HCT116 (cell line): ENCODE measurements at regions not wholly inside any gene's neighbourhood (a gene's known extent, or its start where the extent isn't known, plus 50 kb on each side); places are given as distances from the start of the nearest gene placed in this dataset.

Source experiments
- ATAC-seq: fragments of 200-7000 bp; cut with Tn5 transposase; 2 replicates; pipeline ENCODE4 v1.9.1; 2020; ENCODE audit warnings: mild to moderate bottlenecking, moderate library complexity
- BruUV-seq: library from RNA; stranded (reverse); fragments of 400-500 nt; replicated peaks from 2 replicates; lab custom pipeline; 2021; lab: Mats Ljungman, UMichigan
- CTCF ChIA-PET: fragments of 300-600 bp; sonication (Branson Sonifier 250); formaldehyde crosslinking; loops from one replicate; lab custom pipeline; 2021; ENCODE audit warnings: antibody characterized with exemption; lab: Charles Lee
- POLR2A ChIA-PET: fragments of 300-600, 350-600 bp; sonication (Branson Sonifier 250); formaldehyde crosslinking; loops from one replicate; lab custom pipeline; 2021; ENCODE audit warnings: antibody characterized with exemption; lab: Charles Lee
- RAD21 ChIA-PET, 2 experiments: fragments of 300-600 bp; sonication (Branson Sonifier 250); formaldehyde crosslinking; loops; one replicate each; lab custom pipeline; 2023; ENCODE audit warnings: low total read pairs in 2 of 2; ENCODE audit not compliant: uncharacterized antibody in 2 of 2, unreplicated experiment in 2 of 2, low non-redundant PET in 1 of 2; lab: Charles Lee
- DNase-seq: peaks from one replicate; pipeline ENCODE4 v3.0.0-alpha.2; 2010; ENCODE audit warnings: low read depth, low spot score
- H2AFZ ChIP-seq: fragments of 200-600 bp; shearing (Covaris generic), sonication (generic); 2 replicates; pipeline ENCODE4 v1.6.1; 2017; ENCODE audit warnings: low read depth, mixed run types, mixed read lengths, antibody characterized with exemption, low read length; ENCODE audit not compliant: poor library complexity, severe bottlenecking
- H3K27ac ChIP-seq: 2 replicates; pipeline ENCODE4 v1.5.1; 2012; ENCODE audit warnings: low read depth, low read length
- H3K27me3 ChIP-seq: fragments of 200-600 bp; sonication (generic); 2 replicates; pipeline ENCODE4 v1.6.1; 2016; ENCODE audit warnings: mixed run types, low read length, mixed read lengths; ENCODE audit not compliant: insufficient read depth
- H3K36me3 ChIP-seq, 2 experiments: fragments of 200-500 bp in 1 of 2; fragments of 200-600 bp in 1 of 2; sonication (Bioruptor generic) in 1 of 2; sonication (generic) in 1 of 2; 2 replicates each; pipeline versions ENCODE4 v1.5.1 to v1.6.1; 2014 to 2016; ENCODE audit warnings: low read length in 2 of 2, inconsistent platforms in 1 of 2, mixed read lengths in 1 of 2, mixed run types in 1 of 2; ENCODE audit not compliant: insufficient read depth in 2 of 2, control insufficient read depth in 1 of 2
- H3K4me1 ChIP-seq, 2 experiments: fragments of 200-600 bp in 1 of 2; sonication (generic) in 1 of 2; 2 replicates each; pipeline versions ENCODE4 v1.5.1 to v1.6.1; 2012 to 2017; ENCODE audit warnings: low read length in 2 of 2, inconsistent platforms in 1 of 2, mild to moderate bottlenecking in 1 of 2, mixed read lengths in 1 of 2, mixed run types in 1 of 2, moderate library complexity in 1 of 2; ENCODE audit not compliant: insufficient read depth in 2 of 2, control insufficient read depth in 1 of 2
- H3K4me2 ChIP-seq: fragments of 200-600 bp; sonication (generic); 2 replicates; pipeline ENCODE4 v1.6.1; 2017; ENCODE audit warnings: mixed run types, low read length, mixed read lengths
- H3K4me3 ChIP-seq, 2 experiments: fragments of 200-600 bp in 1 of 2; sonication (generic) in 1 of 2; replicated peaks in 1 of 2; 2 replicates each; pipeline ENCODE4 v1.5.1; 2011 to 2016; ENCODE audit warnings: low read length in 2 of 2, control low read depth in 1 of 2, low read depth in 1 of 2, mild to moderate bottlenecking in 1 of 2, mixed read lengths in 1 of 2, mixed run types in 1 of 2
- H3K79me2 ChIP-seq: fragments of 200-600 bp; sonication (generic); 2 replicates; pipeline ENCODE4 v1.6.1; 2017; ENCODE audit warnings: mild to moderate bottlenecking, mixed run types, low read length, moderate library complexity, mixed read lengths; ENCODE audit not compliant: insufficient read depth
- H3K9ac ChIP-seq: fragments of 200-600 bp; sonication (generic); 2 replicates; pipeline ENCODE4 v1.6.1; 2016; ENCODE audit warnings: low read length, mixed read lengths
- H3K9me2 ChIP-seq: fragments of 200-600 bp; sonication (generic), shearing (Covaris generic); 2 replicates; pipeline ENCODE4 v1.6.1; 2017; ENCODE audit warnings: mixed run types, mild to moderate bottlenecking, moderate library complexity; ENCODE audit not compliant: insufficient read depth
- H3K9me3 ChIP-seq, 2 experiments: fragments of 200-500 bp in 1 of 2; fragments of 200-600 bp in 1 of 2; sonication (Bioruptor generic) in 1 of 2; sonication (generic) in 1 of 2; 2 replicates each; pipeline ENCODE4 v1.6.1; 2014 to 2017; ENCODE audit warnings: low read length in 2 of 2, mixed read lengths in 2 of 2, inconsistent platforms in 1 of 2, low read depth in 1 of 2, mild to moderate bottlenecking in 1 of 2, mixed run types in 1 of 2, moderate library complexity in 1 of 2; ENCODE audit not compliant: control insufficient read depth in 1 of 2, insufficient read depth in 1 of 2
- H4K20me1 ChIP-seq: fragments of 200-600 bp; sonication (generic), shearing (Covaris generic); 2 replicates; pipeline ENCODE4 v1.6.1; 2017; ENCODE audit warnings: mixed run types, mild to moderate bottlenecking, moderate library complexity; ENCODE audit not compliant: insufficient read depth
- ATF3 ChIP-seq: IDR thresholded peaks from 2 replicates; pipeline ENCODE4 v1.6.1; 2012
- CEBPB ChIP-seq: IDR thresholded peaks from 2 replicates; pipeline ENCODE4 v1.6.1; 2012; ENCODE audit warnings: low read depth
- EGR1 ChIP-seq: IDR thresholded peaks from 2 replicates; pipeline ENCODE4 v1.6.1; 2012; ENCODE audit warnings: low read depth
- ELF1 ChIP-seq: IDR thresholded peaks from 2 replicates; pipeline ENCODE4 v1.6.1; 2012; ENCODE audit warnings: low read depth, borderline replicate concordance
- EZH2 ChIP-seq: fragments of 200-600 bp; sonication (generic); IDR thresholded peaks from 2 replicates; pipeline ENCODE4 v1.6.1; 2017; ENCODE audit warnings: antibody characterized with exemption, mixed run types
- EZH2phosphoT487 ChIP-seq: fragments of 200-600 bp; IDR thresholded peaks from 2 replicates; pipeline ENCODE4 v1.6.1; 2018; ENCODE audit warnings: antibody characterized with exemption, borderline replicate concordance
- FOSL1 ChIP-seq: IDR thresholded peaks from 2 replicates; pipeline ENCODE4 v1.6.1; 2012; ENCODE audit warnings: low read depth
- JUND ChIP-seq: IDR thresholded peaks from 2 replicates; pipeline ENCODE4 v1.6.1; 2012
- MAX ChIP-seq: IDR thresholded peaks from 2 replicates; pipeline ENCODE4 v1.6.1; 2012
- POLR2A ChIP-seq: IDR thresholded peaks from 2 replicates; pipeline ENCODE4 v1.7.0; 2011; ENCODE audit warnings: borderline replicate concordance; ENCODE audit not compliant: insufficient read depth, insufficient read length; ENCODE audit errors: extremely low read depth
- RAD21 ChIP-seq: IDR thresholded peaks from 2 replicates; pipeline ENCODE4 v1.6.1; 2012; ENCODE audit warnings: low read depth, mild to moderate bottlenecking
- SIN3A ChIP-seq: IDR thresholded peaks from 2 replicates; pipeline ENCODE4 v1.6.1; 2012; ENCODE audit warnings: low read depth
- SRF ChIP-seq: IDR thresholded peaks from 2 replicates; pipeline ENCODE4 v1.6.1; 2012; ENCODE audit warnings: low read depth
- YY1 ChIP-seq: IDR thresholded peaks from 2 replicates; pipeline ENCODE4 v1.6.1; 2011; ENCODE audit warnings: low read length, low read depth, moderate library complexity, mild to moderate bottlenecking; ENCODE audit not compliant: insufficient replicate concordance; ENCODE audit errors: extremely low read depth
- ZFX ChIP-seq: fragments of 450-650 bp; IDR thresholded peaks from 2 replicates; pipeline ENCODE4 v1.6.1; 2017
- ZNF274 ChIP-seq: fragments of 200-500 bp; sonication (Bioruptor generic); IDR thresholded peaks from 2 replicates; pipeline ENCODE4 v1.6.1; 2014; ENCODE audit warnings: mild to moderate bottlenecking, low read depth, low read length, inconsistent platforms
- intact Hi-C: fragments of 100-400 bp; cut with micrococcal nuclease; formaldehyde crosslinking; loops from 2 replicates; pipeline ENCODE4 v1.10.0; 2022

- no TSS peak for BruUV-seq
- Histone ChIP-seq H3K27ac (no peak overlapping the region), H3K9me3 (peaks cover 0 to 6% of the 10 kb centered on the region in 2 experiments; a peak in 1 of 4 replicates), H4K20me1 (no peaks in the 10 kb centered on the region), H3K27me3 (no peaks in the 10 kb centered on the region), H3K79me2 (no peaks in the 10 kb centered on the region), H2AFZ (no peak overlapping the region), H3K4me2 (no peak overlapping the region), H3K36me3 (no peaks in the 10 kb centered on the region), H3K9me2 (no peaks in the 10 kb centered on the region), H3K4me3 (no peak overlapping the region), H3K4me1 (no peaks in the 10 kb centered on the region), H3K9ac (no peak overlapping the region)
- intact Hi-C loops: no loop called here
- POLR2A ChIA-PET: no interaction called here
- TF ChIP-seq ZNF274 (no peak), MAX (no peak), SIN3A (no peak), ATF3 (no peak), ZFX (no peak), SRF (no peak), RAD21 (no peak), EZH2phosphoT487 (no peak), FOSL1 (no peak), JUND (no peak), CEBPB (no peak), ELF1 (no peak), YY1 (no peak), POLR2A (no peak), EZH2 (no peak), EGR1 (no peak)
- DNase-seq (no peak), ATAC-seq (no peak)
- CTCF ChIA-PET: no interaction called here
- RAD21 ChIA-PET: no interaction called here
Observed at GRCh38 chr11:43072096-43072495, 239.7 kb upstream of the API5 start.
